HT1080 (cell line): ENCODE measurements at regions not wholly inside any gene's neighbourhood (a gene's known extent, or its start where the extent isn't known, plus 50 kb on each side); places are given as distances from the start of the nearest gene placed in this dataset.
"Not testable (repeated sequence)": the region's sequence is repeated elsewhere in the genome, so short reads cannot be mapped to it uniquely, and the experiment has no call there.

ENCODE experiments used
- DNase-seq: peaks from one replicate; pipeline ENCODE4 v3.0.0-alpha.2; 2015; ENCODE audit warnings: low read depth

DNA sequence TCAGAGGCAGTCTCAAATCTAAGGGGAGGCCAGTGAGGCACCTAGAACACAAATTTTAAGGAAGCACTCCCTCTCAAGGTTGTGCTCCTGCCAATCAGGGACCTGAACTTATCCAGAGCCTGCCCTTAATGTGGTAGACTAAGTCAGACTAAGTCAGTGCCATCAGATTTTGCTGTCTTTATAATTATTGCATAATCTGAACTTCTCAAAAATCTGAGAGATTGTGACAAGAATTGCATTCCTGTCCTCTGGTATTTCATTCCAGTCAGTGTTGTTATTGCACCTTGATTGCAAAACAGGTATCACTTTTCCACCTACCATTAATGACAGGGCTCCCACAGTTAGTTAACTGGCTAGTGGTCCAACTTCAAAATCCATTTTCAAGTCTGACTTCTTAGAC lies 197.1 kb upstream of the HCN1 start:
- no peak for DNase-seq

DNA sequence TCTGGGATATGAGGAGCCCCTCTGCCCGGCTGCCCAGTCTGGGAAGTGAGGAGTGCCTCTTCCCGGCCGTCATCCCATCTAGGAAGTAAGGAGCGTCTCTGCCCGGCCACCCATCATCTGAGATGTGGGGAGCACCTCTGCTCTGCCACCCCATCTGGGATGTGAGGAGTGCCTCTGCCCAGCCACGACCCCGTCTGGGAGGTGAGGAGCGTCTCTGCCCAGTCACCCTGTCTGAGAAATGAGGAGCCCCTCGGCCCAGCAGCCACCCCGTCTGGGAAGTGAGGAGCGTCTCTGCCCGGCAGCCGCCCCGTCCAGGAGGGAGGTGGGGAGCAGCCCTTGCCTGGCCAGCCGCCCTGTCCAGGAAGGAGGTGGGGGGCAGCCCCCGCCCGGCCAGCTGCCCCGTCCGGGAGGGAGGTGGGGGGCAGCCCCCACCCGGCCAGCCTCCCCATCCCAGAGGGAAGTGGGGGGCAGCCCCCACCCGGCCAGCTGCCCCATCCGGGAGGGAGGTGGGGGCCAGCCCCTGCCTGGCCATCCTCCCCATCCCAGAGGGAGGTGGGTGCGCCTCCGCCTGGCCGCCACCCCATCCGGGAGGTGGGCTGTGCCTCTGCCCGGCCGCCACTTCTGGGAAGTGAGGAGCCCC lies 194.4 kb upstream of the HCN1 start:
- not testable (repeated sequence) for DNase-seq

DNA sequence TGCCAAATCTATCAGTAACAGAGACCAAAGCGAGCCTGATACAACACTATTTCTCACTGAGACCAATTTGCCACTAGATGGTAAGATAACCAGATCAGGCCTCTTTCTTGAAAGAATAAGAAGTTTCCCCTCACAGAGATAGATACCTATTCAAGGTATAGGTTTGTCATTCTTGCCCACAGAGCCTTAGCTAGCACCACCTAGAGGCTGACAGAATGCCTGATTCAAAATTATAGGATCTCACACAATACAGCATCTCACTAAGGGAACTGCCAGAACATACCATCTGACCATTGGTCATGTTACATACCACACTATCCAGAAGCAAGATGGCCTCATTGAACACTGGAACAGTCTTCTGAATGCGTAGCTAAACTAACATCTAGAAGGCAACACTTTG lies 166.6 kb upstream of the HCN1 start:
- no peak for DNase-seq

DNA sequence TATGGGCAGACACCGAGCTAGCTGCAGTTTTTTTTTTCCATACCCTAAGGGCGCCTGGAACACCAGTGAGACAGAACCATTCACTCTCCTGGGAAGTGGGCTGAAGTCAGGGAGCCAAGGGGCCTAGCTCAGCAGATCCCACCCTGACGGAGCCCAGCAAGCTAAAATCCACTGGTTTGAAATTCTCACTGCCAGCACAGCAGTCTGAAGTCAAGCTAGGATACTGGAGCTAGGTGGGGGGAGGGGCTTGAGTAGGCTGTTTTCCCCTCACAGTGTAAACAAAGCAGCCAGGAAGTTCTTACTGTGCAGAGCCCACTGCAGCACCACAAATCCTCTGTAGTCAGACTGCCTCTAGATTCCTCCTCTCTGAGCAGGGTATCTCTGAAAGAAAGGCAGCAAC lies 151.7 kb upstream of the HCN1 start:
- DNase-seq: no peak

DNA sequence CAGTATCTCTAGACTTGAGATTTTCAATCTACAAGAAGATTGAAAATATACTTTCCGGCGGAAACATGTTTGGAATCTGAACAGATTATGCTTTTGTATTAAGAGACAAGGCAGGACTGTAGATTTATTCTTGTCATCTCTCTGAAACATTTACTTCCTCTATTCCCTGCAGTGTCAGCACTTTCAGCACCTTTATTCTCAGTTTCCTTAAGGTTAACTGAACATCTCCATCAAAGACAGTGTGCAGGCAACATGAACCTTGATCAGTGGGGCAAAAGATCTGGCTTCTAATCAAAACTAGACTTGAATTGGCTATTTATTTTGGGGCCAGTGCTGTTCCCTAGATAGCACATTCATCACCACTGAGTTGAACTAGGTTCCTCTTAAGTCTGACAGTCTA lies 129.9 kb upstream of the HCN1 start:
- no peak for DNase-seq

DNA sequence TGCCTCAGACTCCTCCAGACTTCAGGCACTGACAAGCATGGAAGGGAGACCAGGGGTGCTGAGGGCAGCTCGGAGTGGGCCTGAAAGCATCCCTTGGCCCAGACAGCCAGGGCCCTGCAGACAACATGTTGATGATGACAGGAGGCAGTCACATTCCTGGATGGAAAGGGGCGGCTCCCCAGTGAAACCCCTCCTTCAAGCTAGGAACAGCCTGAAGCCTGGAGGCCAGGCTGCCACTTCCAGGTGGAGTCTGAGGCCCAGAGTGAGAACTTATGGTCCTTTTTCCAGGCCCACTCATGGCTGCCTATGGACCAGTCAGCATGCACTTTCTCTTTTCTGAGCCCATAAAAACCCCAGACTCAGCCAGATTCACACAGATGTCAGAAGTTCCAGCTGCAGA lies 104.2 kb upstream of the HCN1 start:
- no peak for DNase-seq

DNA sequence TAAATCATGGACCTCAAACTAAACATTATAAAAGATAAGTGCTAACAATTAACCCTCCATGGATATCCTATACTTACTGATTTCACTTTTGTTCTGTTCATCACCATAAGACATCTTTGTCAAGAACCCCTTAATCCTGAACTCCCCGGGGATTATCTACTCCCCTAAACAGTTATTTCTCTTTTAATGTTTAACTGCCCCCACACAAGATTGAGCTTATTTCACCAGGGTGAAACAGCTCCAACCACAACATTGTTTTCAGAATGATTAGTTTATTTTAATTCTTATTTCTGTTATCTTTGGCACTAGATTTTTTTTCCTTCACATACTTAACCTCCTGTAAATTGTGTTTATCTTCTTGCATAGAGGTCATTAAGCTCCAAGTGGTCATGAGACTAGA lies 103.2 kb upstream of the HCN1 start:
- DNase-seq: no peak

DNA sequence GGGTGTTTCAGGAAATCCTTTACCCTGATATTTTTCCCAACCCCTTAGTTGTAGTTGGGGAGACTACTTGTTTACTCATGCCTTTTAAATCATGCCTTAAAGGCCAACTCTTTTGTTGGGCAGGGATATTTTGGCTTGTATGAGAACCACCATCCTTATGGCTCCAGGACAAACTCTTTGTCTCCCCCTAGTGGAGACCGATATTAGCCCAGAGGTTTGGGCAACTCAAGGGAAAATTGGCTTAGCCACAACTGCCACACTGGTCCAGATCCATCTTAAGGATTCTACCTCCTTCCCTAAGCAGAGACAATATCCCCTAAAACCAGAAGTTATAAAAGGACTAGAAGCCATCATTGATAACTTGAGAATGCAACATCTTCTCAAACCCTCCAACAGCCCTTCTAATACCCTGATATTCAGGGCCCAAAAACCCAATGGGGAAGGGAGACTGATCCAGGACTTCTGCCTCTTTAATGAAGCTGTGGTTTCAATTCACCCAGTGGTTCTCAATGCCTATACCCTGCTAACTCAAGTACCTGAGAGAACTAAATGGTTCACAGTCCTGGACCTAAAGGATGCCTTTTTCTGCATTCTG lies 100.9 kb upstream of the HCN1 start:
- DNase-seq: no peak

DNA sequence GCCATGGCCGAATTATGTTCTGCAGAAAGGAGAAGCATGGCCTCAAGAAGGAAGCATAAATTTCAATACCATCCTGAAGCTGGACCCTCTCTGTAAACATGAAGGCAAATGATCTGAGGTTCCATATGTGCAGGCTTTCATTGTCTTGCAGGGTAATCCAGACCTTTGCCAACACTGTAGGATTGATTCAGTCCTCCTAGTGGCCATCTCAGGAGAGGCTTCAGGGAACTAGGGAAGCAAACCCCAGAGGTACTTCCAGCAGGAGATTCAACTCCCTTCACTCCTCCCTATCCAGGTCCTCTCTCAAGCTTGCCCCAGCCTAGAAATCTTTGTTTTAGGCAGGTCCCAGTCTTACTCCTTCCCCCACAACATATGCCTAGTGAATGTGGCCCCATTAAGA lies 99.3 kb upstream of the HCN1 start:
- no peak for DNase-seq

DNA sequence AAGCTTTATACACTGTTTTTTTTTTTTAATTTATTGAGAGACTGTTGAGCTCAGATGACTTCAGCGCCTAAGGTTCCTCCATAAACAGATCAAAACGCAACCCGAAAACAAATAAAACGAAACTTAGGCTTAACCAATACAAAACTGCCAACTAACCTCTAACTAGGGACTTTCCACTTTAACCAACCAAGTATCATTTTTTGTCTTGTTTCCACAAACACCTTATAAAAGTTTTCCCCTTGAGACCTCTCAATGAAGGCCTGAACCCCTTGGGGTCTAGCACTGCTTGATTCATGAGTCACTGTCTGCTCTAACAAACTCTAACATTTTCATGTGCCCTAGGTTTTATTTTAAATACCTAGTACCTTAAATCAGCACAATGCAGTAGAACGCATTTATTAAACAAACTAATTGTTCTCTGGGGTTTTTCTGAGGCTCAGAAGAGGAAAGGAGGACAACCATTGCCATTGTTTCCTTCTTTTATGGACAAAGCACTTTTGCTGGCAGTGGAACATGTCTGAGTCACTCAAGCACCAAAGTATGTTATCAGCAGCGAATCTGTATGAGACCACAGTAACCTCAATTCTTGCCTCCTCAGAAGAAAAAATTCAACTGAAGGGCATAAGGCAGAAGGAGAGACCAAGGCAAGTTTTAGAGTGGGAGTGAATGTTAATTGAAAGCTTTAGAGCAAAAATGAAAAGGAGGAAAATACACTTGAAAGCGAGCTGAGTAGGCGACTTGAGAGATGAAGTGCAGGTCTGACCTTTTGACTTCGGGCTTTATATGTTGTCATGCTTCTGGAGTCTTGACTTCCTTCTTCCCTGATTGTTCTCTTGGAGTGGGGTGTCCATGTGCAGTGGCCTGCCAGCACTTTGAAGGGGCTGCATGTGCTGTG lies 97.7 kb upstream of the HCN1 start:
- peak; percentile 79 for DNase-seq

DNA sequence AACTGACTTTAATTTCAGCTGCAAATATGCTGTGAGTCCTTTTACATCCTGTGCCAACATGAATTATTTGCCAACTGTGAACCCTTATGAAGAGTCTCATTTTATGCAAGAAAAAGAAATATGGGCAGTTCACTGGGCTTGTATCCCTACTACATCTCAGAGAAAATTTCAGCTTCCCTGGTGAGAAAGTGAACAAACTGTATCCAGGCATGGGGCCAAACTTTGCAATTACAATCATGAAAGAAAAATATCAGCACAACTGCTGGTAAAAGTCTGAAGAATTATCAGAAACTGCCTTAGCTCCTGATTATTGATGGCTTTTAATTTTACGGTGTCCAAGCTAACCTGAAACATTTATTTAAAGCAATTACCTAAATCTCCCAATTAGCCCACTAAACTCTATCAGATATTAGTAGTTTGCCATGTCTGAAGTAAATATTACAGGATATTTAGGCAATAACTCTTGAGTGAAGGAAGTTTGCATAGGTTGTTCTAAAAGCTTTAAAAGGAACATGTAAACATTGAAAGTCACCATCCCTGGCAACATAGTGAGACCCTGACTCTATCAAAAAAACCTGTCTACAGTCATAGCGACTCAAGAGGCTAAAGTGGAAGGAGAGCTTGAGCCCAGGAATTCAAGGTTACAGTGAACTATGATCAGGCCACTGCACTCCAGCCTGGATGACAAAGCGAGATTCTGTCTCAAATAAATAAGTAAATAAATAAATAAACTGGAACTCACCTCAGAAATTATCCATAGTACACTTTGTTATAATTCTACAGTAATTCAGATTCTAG lies 83.9 kb upstream of the HCN1 start:
- DNase-seq: no peak

DNA sequence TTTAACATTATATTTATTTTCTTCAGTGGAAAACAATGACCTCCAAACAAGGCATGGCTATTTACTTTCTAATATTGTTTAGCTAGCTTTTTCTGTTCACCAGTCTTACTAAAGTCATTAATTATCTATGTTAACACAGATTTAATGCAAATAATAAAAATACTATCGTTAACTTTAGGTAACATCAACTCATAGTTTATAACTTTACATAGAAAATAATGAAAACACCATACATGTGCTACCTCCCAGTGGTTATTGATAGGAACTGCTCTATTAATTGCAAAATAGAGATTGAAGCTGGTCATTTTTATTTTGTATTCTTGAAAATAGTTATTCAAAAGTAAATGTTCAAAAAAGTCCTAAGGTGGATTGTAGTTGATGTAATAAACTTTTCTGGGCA lies 78.3 kb upstream of the HCN1 start:
- DNase-seq: no peak

DNA sequence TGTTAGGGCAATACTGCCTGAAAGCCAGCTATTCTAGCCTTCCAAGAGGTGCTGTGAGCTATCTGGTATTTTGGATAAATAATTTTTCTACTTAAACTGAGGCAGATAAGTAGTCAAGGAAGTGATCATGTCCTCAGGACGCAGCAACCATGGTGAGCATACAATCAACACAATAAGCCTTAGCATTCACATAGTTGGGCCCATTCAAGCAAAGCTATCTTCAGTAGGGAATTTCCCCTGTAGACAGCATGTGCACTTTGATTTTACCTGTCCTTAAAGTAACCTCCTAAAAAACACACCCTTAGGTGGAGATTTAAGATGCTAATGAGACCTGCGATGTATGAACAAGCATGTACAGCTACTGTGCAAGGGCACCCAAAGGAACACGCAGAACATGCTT lies 76.2 kb upstream of the HCN1 start:
- no peak for DNase-seq

DNA sequence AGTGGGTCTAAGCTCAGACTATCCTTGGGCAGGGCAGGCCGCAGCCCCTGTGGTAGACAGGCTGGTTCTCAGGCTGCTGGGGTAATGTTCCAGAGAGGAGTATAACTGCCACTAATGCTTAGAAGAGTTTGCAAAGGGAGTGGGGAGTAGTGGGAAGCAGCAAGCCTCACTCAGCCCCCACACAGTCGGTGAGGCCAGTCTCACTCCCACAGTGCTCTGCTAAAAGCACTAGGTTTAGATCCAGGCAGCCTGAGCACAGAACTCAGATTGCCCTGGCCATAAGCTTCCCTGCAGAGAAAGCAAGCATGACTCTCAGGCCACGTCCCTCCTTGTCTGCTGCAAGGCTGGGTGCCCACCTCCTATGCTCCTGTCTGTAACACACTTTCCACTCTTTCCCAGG lies 69.4 kb upstream of the HCN1 start:
- DNase-seq: no peak

DNA sequence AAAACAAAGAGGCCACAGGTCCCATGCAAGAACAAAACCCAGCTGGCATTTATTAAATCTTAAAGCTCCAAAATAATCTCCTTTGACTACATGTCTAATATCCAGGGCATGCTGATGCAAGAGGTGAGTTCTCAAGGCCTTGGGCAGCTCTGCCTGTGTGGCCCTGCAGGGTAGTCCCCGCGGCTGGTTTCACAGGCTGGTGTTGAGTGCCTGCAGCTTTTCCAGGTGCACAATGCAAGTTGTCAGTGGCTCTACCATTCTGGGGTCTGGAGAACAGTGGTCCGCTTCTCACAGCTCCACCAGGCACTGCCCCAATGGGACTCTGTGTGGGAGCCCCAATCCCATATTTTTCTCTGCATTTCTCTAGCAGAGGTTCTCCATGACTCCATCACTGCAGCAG lies 54.4 kb upstream of the HCN1 start:
- DNase-seq: no peak

DNA sequence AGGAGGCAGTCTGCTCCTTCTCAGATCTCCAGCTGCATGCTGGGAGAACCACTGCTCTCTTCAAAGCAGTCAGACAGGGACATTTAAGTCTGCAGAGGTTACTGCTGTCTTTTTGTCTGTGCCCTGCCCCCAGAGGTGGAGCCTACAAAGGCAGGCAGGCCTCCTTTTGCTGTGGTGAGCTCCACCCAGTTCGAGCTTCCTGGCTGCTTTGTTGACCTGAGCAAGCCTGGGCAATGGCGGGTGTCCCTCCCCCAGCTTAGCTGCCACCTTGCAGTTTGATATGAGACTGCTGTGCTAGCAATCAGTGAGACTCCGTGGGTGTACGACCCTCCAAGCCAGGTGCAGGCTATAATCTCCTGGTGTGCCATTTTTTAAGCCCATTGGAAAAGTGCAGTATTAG lies 52.3 kb upstream of the HCN1 start:
- DNase-seq: not testable (repeated sequence)
